Neural cell (in vitro differentiated cells): ENCODE measurements at regions not wholly inside any gene's neighbourhood (a gene's known extent, or its start where the extent isn't known, plus 50 kb on each side); places are given as distances from the start of the nearest gene placed in this dataset.

ENCODE experiments used
- H2AFZ ChIP-seq: fragments of 200-600, 300-800 bp; sonication (generic), shearing (Covaris generic); 2 replicates; pipeline ENCODE4 v1.6.0; 2014; ENCODE audit warnings: low read depth, mild to moderate bottlenecking, antibody characterized with exemption, low read length, moderate library complexity
- H3F3A ChIP-seq: fragments of 200-600 bp; shearing (Covaris generic); 2 replicates; pipeline ENCODE4 v1.6.1; 2016; ENCODE audit warnings: mild to moderate bottlenecking, moderate library complexity, mixed read lengths, antibody characterized with exemption, low read length; ENCODE audit not compliant: insufficient read depth, poor library complexity, severe bottlenecking
- H3K27ac ChIP-seq: fragments of 200-600, 300-800 bp; sonication (generic), shearing (Covaris generic); 2 replicates; pipeline ENCODE4 v1.5.1; 2014; ENCODE audit warnings: mild to moderate bottlenecking, low read length, moderate library complexity
- H3K27me3 ChIP-seq: fragments of 300-800, 200-600 bp; sonication (generic), shearing (Covaris generic); 2 replicates; pipeline ENCODE4 v1.6.0; 2014; ENCODE audit warnings: mild to moderate bottlenecking, low read depth, low read length, moderate library complexity; ENCODE audit not compliant: insufficient read depth
- H3K36me3 ChIP-seq: fragments of 300-800, 200-600 bp; sonication (generic), shearing (Covaris generic); 2 replicates; pipeline ENCODE4 v1.5.1; 2014; ENCODE audit warnings: mild to moderate bottlenecking, antibody characterized with exemption, low read length, moderate library complexity; ENCODE audit not compliant: insufficient read depth
- H3K4me2 ChIP-seq: fragments of 300-800, 200-600 bp; sonication (generic), shearing (Covaris generic); 2 replicates; pipeline ENCODE4 v1.6.0; 2014; ENCODE audit warnings: mild to moderate bottlenecking, low read length
- H3K4me3 ChIP-seq: fragments of 300-800, 200-600 bp; sonication (generic), shearing (Covaris generic); 2 replicates; pipeline ENCODE4 v1.5.1; 2014; ENCODE audit warnings: mild to moderate bottlenecking, low read length, moderate library complexity
- H3K79me2 ChIP-seq: fragments of 200-600 bp; shearing (Covaris generic); replicated peaks from 2 replicates; pipeline ENCODE4 v1.6.0; 2014; ENCODE audit warnings: mild to moderate bottlenecking, low read length, moderate library complexity; ENCODE audit not compliant: insufficient read depth
- H3K9ac ChIP-seq: fragments of 300-800, 200-600 bp; sonication (generic), shearing (Covaris generic); 2 replicates; pipeline ENCODE4 v1.6.1; 2016; ENCODE audit warnings: mild to moderate bottlenecking, low read length, mixed read lengths
- H3K9me2 ChIP-seq: fragments of 200-600 bp; shearing (Covaris generic); 2 replicates; pipeline ENCODE4 v1.6.1; 2016; ENCODE audit warnings: mild to moderate bottlenecking, low read length, mixed read lengths; ENCODE audit not compliant: insufficient read depth
- H3K9me3 ChIP-seq: fragments of 200-600, 300-800 bp; sonication (generic), shearing (Covaris generic); 2 replicates; pipeline ENCODE4 v1.6.1; 2016; ENCODE audit warnings: mild to moderate bottlenecking, mixed run types, low read length, moderate library complexity, mixed read lengths
- H4K20me1 ChIP-seq: fragments of 200-600 bp; shearing (Covaris generic); 2 replicates; pipeline ENCODE4 v1.6.1; 2016; ENCODE audit warnings: mild to moderate bottlenecking, mixed run types; ENCODE audit not compliant: insufficient read depth
- CTCF ChIP-seq: fragments of 450-650 bp; IDR thresholded peaks from 2 replicates; pipeline ENCODE4 v1.5.1; 2014; ENCODE audit warnings: antibody characterized with exemption, mild to moderate bottlenecking, moderate library complexity; ENCODE audit not compliant: poor library complexity, severe bottlenecking
- EP300 ChIP-seq: fragments of 450-650 bp; conservative IDR thresholded peaks from 2 replicates; pipeline ENCODE4 v1.6.1; 2014; ENCODE audit warnings: antibody characterized with exemption, mild to moderate bottlenecking, moderate library complexity; ENCODE audit not compliant: poor library complexity, severe bottlenecking
- EZH2 ChIP-seq: fragments of 200-600, 300-800 bp; shearing (Covaris generic), sonication (generic); IDR thresholded peaks from 2 replicates; pipeline ENCODE4 v1.6.1; 2014; ENCODE audit warnings: antibody characterized with exemption, low read length, borderline replicate concordance, mild to moderate bottlenecking; ENCODE audit not compliant: insufficient read depth, poor library complexity, severe bottlenecking
- MXI1 ChIP-seq: fragments of 450-650 bp; conservative IDR thresholded peaks from 2 replicates; pipeline ENCODE4 v1.6.1; 2014; ENCODE audit warnings: antibody characterized with exemption, mild to moderate bottlenecking; ENCODE audit not compliant: poor library complexity, severe bottlenecking
- POLR2AphosphoS5 ChIP-seq: IDR thresholded peaks from 2 replicates; pipeline ENCODE4 v1.6.1; 2012
- RAD21 ChIP-seq: fragments of 450-650 bp; conservative IDR thresholded peaks from 2 replicates; pipeline ENCODE4 v1.6.1; 2014; ENCODE audit warnings: antibody characterized with exemption, mild to moderate bottlenecking, moderate library complexity
- REST ChIP-seq: IDR thresholded peaks from 2 replicates; pipeline ENCODE4 v1.6.1; 2012; ENCODE audit warnings: borderline replicate concordance
- SMC3 ChIP-seq: fragments of 450-650 bp; conservative IDR thresholded peaks from 2 replicates; pipeline ENCODE4 v1.6.1; 2014; ENCODE audit warnings: antibody characterized with exemption, mild to moderate bottlenecking, moderate library complexity; ENCODE audit not compliant: poor library complexity
- TAF1 ChIP-seq: IDR thresholded peaks from 2 replicates; pipeline ENCODE4 v1.6.1; 2012; ENCODE audit warnings: low read depth

GRCh38 chr9:13705918-13706317, 426.4 kb upstream of the MPDZ start:
- H3K27me3 ChIP-seq, result no peaks in the 10 kb centered on the region
- no peaks in the 10 kb centered on the region for H3K9me2 ChIP-seq
- H3K79me2 ChIP-seq, result no peaks in the 10 kb centered on the region
- H3K4me3 ChIP-seq, result no peak overlapping the region
- no peaks in the 10 kb centered on the region for H4K20me1 ChIP-seq
- no peak overlapping the region for H3K27ac ChIP-seq
- H3K4me2 ChIP-seq, result no peak overlapping the region
- TF ChIP-seq RAD21, result no peak
- TF ChIP-seq REST, result no peak
- TF ChIP-seq TAF1, result no peak
- no peak for TF ChIP-seq POLR2AphosphoS5
- no peak for TF ChIP-seq MXI1
- no peak for TF ChIP-seq EZH2
- TF ChIP-seq EP300, result no peak
- no peak for TF ChIP-seq CTCF
- no peak for TF ChIP-seq SMC3
- H3K9ac ChIP-seq, result no peak overlapping the region
- H3F3A ChIP-seq, result no peaks in the 10 kb centered on the region
- H3K9me3 ChIP-seq, result no peaks in the 10 kb centered on the region
- H2AFZ ChIP-seq, result no peak overlapping the region
- no peaks in the 10 kb centered on the region for H3K36me3 ChIP-seq

- Histone ChIP-seq H3K4me2 (no peak overlapping the region), H3K4me3 (no peak overlapping the region), H3K9ac (no peak overlapping the region), H2AFZ (no peak overlapping the region), H4K20me1 (no peaks in the 10 kb centered on the region), H3K9me2 (no peaks in the 10 kb centered on the region), H3K27me3 (no peaks in the 10 kb centered on the region), H3K27ac (no peak overlapping the region), H3F3A (no peaks in the 10 kb centered on the region), H3K36me3 (no peaks in the 10 kb centered on the region), H3K79me2 (no peaks in the 10 kb centered on the region), H3K9me3 (no peaks in the 10 kb centered on the region)
- TF ChIP-seq EP300 (no peak), POLR2AphosphoS5 (no peak), SMC3 (no peak), TAF1 (no peak), MXI1 (no peak), EZH2 (no peak), CTCF (no peak), REST (no peak), RAD21 (no peak)
Observed at GRCh38 chr9:13705373-13705772, 425.9 kb upstream of the MPDZ start.
